ENCODE measurements at regions not wholly inside any gene's neighbourhood (a gene's known extent, or its start where the extent isn't known, plus 50 kb on each side); places are given as distances from the start of the nearest gene placed in this dataset.

- TF ChIP-seq EZH2 (IDR thresholded peaks at IDR 0.05; ENCODE audit: insufficient read depth, poor library complexity, severe bottlenecking) (no peak), EZH2phosphoT487 (IDR thresholded peaks at IDR 0.05; ENCODE audit: insufficient read depth, low read depth) (no peak)
Measured at GRCh38 chr20:39829256-39829655, 859.8 kb downstream of the MAFB start.
